GM23248 (cell line): ENCODE measurements at regions not wholly inside any gene's neighbourhood (a gene's known extent, or its start where the extent isn't known, plus 50 kb on each side); places are given as distances from the start of the nearest gene placed in this dataset.

ENCODE experiments used
- EZH2 ChIP-seq: fragments of 200-600 bp; sonication (generic); IDR thresholded peaks from 2 replicates; pipeline ENCODE4 v1.6.1; 2018; ENCODE audit warnings: antibody characterized with exemption, mild to moderate bottlenecking; ENCODE audit not compliant: insufficient read depth, poor library complexity, severe bottlenecking
- EZH2phosphoT487 ChIP-seq: fragments of 200-600 bp; sonication (generic); IDR thresholded peaks from 2 replicates; pipeline ENCODE4 v1.6.1; 2018; ENCODE audit warnings: antibody characterized with exemption, moderate library complexity, mild to moderate bottlenecking, low read depth; ENCODE audit not compliant: insufficient read depth

GRCh38 chr5:66454186-66455078, 141.8 kb upstream of the MAST4 start:
- TF ChIP-seq EZH2: no peak
- TF ChIP-seq EZH2phosphoT487: no peak
